ENCODE measurements at regions not wholly inside any gene's neighbourhood (a gene's known extent, or its start where the extent isn't known, plus 50 kb on each side); places are given as distances from the start of the nearest gene placed in this dataset.

DNA sequence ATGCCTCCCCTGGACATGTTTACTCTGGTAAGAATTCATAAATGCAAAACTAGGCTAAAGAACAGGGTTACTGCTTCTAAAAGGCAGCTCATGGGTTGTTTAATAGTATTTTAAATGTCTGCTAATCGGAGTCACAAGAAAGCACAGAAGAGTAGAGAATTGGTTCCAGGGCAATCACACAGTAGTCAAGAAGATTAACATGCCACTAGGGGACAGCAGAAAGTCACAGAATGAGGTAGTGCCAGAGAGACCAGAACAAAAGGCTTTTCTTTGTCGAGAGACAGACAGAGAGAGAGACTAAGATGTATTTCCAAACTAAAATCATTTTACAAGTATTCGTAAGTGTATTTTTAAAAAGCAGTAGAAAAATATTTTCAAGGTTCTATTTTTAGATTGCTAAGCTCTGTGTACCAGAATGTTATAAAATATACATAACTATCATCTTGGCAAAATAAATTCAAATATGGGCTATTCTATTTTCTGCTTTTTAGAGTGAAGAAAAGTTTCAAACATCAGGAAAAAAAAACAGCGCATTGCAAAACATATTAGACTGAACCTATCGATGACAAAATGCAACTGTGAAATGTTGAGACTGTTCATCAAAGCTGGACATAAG, 78.3 kb upstream of the CDIN1 start:
- Histone ChIP-seq H4K20me1 (ENCODE audit: control insufficient read depth, insufficient read depth, low read depth, low read length) (no peaks in the 10 kb centered on the region), H3K4me2 (ENCODE audit: low read length) (no peak overlapping the region), H3K4me1 (ENCODE audit: control insufficient read depth, low read length) (no peaks in the 10 kb centered on the region)

DNA sequence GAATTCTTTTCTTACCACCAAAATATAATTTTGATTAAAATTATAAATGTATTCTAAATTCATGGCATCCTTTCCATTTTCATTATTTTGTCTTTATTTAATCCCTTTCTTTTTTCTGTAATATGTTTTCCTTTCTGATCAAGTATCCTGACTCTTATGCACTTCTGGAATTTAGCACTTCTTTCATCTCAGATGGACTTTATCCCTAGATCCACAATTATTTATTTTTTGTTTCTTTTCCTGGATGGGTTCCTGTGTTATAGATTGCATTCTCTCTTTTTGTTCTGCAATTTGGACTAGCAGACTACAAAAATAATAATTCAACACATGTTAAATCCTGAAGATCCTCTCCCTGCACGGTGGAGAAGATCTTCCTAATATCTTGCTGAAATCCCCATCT, 76.9 kb upstream of the CDIN1 start:
- Histone ChIP-seq H3K4me1 (ENCODE audit: control insufficient read depth, low read length) (no peaks in the 10 kb centered on the region), H3K27ac (ENCODE audit: low read depth, low read length) (no peak overlapping the region), H4K20me1 (ENCODE audit: control insufficient read depth, insufficient read depth, low read depth, low read length) (no peaks in the 10 kb centered on the region), H3K4me2 (ENCODE audit: low read length) (no peak overlapping the region), H3K9me3 (ENCODE audit: control insufficient read depth, insufficient read depth, low read length) (no peaks in the 10 kb centered on the region), H3K27me3 (ENCODE audit: control insufficient read depth, low read length) (peaks cover 15% of the 10 kb centered on the region), H3F3A (ENCODE audit: control insufficient read depth, insufficient read depth) (no peaks in the 10 kb centered on the region), H3K79me2 (ENCODE audit: control insufficient read depth, low read length) (no peaks in the 10 kb centered on the region), H3K36me3 (ENCODE audit: control insufficient read depth, low read length) (no peaks in the 10 kb centered on the region), H3K9me2 (replicated peaks; ENCODE audit: control insufficient read depth, low read length) (no peaks in the 10 kb centered on the region), H3K4me3 (ENCODE audit: low read length) (no peak overlapping the region)
- TF ChIP-seq EZH2phosphoT487 (IDR thresholded peaks at IDR 0.05; ENCODE audit: borderline replicate concordance, low read length), result no peak
- TF ChIP-seq, protein P1, sequence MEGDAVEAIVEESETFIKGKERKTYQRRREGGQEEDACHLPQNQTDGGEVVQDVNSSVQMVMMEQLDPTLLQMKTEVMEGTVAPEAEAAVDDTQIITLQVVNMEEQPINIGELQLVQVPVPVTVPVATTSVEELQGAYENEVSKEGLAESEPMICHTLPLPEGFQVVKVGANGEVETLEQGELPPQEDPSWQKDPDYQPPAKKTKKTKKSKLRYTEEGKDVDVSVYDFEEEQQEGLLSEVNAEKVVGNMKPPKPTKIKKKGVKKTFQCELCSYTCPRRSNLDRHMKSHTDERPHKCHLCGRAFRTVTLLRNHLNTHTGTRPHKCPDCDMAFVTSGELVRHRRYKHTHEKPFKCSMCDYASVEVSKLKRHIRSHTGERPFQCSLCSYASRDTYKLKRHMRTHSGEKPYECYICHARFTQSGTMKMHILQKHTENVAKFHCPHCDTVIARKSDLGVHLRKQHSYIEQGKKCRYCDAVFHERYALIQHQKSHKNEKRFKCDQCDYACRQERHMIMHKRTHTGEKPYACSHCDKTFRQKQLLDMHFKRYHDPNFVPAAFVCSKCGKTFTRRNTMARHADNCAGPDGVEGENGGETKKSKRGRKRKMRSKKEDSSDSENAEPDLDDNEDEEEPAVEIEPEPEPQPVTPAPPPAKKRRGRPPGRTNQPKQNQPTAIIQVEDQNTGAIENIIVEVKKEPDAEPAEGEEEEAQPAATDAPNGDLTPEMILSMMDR (IDR thresholded peaks at IDR 0.05; ENCODE audit: low read depth, low read length, poor library complexity, severe bottlenecking), result no peak

More for the DNA sequence above, 78.3 kb upstream of the CDIN1 start:
- TF ChIP-seq EZH2phosphoT487 (IDR thresholded peaks at IDR 0.05; ENCODE audit: borderline replicate concordance, low read length), result no peak
- TF ChIP-seq, protein P1 (IDR thresholded peaks at IDR 0.05; ENCODE audit: low read depth, low read length, poor library complexity, severe bottlenecking), result peak; percentile 77
- no peaks in the 10 kb centered on the region for H3K9me2 ChIP-seq (replicated peaks; ENCODE audit: control insufficient read depth, low read length)
- H3K9me3 ChIP-seq (ENCODE audit: control insufficient read depth, insufficient read depth, low read length), result no peaks in the 10 kb centered on the region
- no peaks in the 10 kb centered on the region for H3K36me3 ChIP-seq (ENCODE audit: control insufficient read depth, low read length)
- H3K4me3 ChIP-seq (ENCODE audit: low read length), result no peak overlapping the region
- peaks cover 13% of the 10 kb centered on the region for H3K27me3 ChIP-seq (ENCODE audit: control insufficient read depth, low read length)
- H3K79me2 ChIP-seq (ENCODE audit: control insufficient read depth, low read length), result no peaks in the 10 kb centered on the region
- no peaks in the 10 kb centered on the region for H3F3A ChIP-seq (ENCODE audit: control insufficient read depth, insufficient read depth)
- H3K27ac ChIP-seq (ENCODE audit: low read depth, low read length), result no peak overlapping the region

DNA sequence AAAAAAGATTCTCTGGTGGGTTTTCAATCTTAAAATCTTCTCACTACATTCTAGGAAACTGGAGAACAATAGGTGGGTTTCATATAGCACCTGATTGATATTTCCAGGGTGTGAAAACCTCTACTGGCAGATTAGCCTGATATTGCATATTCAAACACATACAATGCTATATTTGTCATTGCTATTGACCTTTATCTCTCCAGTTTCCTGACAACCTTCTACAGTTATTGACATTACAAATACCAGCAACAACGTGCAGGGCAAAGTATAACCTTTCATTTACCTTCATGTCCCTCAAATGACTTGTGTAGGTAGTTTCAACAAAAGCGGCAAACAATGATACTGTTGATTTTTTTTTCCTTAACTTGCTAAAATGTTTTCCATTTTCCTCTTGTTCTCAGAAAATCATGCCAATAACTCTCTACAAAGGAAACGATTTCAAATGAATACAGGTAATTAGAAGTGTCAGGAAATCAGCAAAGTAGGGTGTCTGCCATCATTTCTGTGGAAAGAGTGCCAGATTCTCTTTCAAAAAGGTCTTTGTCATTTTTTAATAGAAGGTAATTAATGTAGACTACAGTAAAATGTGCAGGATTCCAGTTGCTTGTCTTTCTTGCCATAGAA, 72.6 kb upstream of the CDIN1 start:
- Histone ChIP-seq H3K36me3 (ENCODE audit: control insufficient read depth, low read length) (no peaks in the 10 kb centered on the region), H3K4me1 (ENCODE audit: control insufficient read depth, low read length) (no peaks in the 10 kb centered on the region), H3K9me3 (ENCODE audit: control insufficient read depth, insufficient read depth, low read length) (no peaks in the 10 kb centered on the region), H3K27me3 (ENCODE audit: control insufficient read depth, low read length) (peaks cover 16% of the 10 kb centered on the region), H3K79me2 (ENCODE audit: control insufficient read depth, low read length) (no peaks in the 10 kb centered on the region), H3K27ac (ENCODE audit: low read depth, low read length) (no peak overlapping the region), H3K4me2 (ENCODE audit: low read length) (no peak overlapping the region), H3K4me3 (ENCODE audit: low read length) (no peak overlapping the region), H4K20me1 (ENCODE audit: control insufficient read depth, insufficient read depth, low read depth, low read length) (no peaks in the 10 kb centered on the region), H3F3A (ENCODE audit: control insufficient read depth, insufficient read depth) (no peaks in the 10 kb centered on the region), H3K9me2 (replicated peaks; ENCODE audit: control insufficient read depth, low read length) (no peaks in the 10 kb centered on the region)
- TF ChIP-seq, protein P1 (IDR thresholded peaks at IDR 0.05; ENCODE audit: low read depth, low read length, poor library complexity, severe bottlenecking), result no peak
- no peak for TF ChIP-seq EZH2phosphoT487 (IDR thresholded peaks at IDR 0.05; ENCODE audit: borderline replicate concordance, low read length)
